Activated CD8-positive, alpha-beta memory T cell treated with anti-CD3 and anti-CD28 coated beads for 48 hours (primary cell): ENCODE measurements at regions not wholly inside any gene's neighbourhood (a gene's known extent, or its start where the extent isn't known, plus 50 kb on each side); places are given as distances from the start of the nearest gene placed in this dataset.

Experiments
- DNase-seq, 3 experiments: peaks; one replicate each; pipeline ENCODE4 v3.0.0-alpha.2; 2020; ENCODE audit warnings: low read depth in 2 of 3, low spot score in 2 of 3

DNA sequence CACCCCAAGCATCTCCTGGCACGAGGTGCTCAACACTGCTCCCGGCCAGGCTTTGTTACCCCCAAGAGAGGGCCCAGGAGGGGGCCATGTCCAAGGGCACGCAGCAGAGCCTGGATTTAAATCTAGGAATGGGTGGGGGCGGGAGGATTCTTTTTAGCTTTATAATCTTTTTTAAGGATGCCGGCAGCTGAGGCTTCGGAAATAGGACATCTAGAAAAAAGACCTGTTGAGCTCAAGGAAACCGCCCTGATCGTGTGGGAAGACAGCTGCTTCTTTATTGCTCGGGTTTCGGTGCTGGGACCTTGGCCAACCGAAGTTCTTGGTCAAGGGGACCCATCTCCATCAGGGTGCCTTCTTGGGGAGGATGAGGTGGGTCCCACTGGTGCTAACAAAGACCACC, 317.9 kb downstream of the CTTN start:
- DNase-seq = no peak

DNA sequence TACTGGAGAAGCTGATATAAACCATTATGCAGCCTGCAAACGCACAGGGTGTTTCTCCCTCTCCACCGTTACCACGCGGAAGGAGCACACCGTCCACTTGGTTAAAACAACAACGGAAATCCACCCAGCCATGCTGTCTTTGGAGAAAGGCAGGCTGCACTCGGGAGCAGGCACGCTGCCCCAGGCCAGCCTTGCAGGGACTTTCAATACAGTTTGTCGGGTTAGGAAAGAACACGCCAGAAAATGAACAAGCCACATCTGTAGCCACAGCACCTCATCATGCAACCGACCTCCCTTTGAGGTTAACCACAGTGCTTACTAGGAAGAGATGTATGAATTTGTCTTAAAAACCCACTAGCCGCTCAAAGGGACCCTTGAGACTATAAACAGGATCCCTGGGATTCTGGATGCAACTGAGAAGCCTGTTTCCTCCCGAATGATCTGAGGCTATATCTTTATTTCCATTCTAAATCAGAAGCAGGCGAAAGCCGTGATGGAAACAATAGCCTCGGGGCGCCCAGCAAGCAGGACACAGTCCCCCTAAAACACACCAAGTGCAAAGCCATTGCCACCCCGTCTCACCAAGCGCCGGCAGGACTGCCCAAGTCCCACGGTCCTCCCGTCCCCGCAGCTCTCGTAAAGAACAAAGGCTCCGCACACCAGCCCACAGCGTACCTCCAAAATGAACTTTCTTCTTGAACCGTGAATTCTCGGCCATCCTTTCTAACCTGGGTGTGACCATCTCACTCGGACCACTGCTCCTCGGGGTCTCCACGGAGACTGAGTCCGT, 318.9 kb downstream of the CTTN start:
- no peak for DNase-seq

DNA sequence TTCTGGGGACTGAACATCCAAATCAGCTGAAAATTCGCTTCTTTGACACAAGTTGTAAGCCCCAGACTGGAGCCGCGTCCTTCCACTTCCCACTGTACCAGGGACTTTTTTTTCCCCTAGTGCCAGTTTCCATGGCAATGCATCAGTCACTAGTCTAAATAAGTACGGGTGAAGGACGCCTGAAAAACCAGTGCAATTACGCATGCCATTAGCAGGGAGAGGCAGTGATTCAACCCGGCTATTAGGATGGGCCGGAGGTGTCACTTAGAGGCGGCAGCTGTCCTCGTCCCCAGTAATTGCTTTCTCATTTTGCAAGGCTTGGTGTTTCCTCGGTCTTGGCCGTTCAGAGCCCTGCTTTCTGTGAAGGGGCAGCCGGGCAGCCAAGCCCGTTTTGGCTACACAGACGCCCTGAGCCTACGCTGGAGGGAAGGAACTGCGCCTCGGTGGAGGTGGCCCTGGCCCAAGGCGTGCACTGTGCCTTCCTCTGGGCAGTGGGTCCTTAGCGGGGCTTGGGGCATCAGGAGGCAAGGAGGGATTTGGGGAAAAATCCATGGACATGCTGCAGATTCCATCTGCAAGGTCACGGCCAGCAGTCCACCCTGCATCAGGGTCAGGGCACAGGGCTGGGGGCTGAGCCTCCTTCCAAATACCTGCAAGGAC, 319.7 kb downstream of the CTTN start:
- DNase-seq = no peak

DNA sequence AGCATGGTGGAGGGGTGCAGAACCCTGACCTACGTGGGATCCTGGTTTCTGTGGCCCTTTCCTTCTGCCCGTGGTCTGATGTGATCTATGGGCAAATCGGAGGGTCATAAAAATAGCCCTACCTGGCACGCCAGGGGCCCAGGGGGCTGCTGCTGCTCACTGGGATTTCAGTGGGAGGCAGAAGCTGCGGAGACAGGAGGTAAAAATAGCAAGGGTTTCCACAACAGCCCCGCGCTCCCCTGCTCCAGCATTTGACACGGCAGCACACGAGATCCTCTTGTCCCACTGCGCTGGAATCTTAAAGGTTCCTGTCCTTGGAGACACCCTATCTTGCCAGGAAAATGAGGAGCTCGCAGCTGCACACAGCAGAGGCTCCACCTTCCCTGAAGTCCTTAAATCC, 321.2 kb downstream of the CTTN start:
- DNase-seq = no peak

DNA sequence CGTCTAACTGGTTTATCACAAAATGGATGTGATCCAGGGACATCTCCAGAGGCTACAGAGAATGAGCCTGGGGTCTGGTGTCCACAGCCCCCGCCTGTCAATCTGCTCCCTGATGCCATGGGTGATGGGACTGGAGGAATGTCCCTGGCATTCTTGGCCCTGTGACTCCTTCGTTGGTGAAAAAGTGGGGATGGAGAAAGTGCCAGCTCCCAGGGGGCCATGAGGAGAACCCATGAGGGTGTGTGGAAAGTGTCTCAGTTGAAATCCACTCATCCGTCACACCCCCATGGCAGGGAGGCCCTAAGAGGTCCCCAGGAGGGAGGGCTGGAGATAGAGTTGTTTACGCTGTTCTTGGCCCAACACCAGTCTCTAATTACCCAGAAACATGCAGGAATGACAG, 322.0 kb downstream of the CTTN start:
- no peak for DNase-seq

DNA sequence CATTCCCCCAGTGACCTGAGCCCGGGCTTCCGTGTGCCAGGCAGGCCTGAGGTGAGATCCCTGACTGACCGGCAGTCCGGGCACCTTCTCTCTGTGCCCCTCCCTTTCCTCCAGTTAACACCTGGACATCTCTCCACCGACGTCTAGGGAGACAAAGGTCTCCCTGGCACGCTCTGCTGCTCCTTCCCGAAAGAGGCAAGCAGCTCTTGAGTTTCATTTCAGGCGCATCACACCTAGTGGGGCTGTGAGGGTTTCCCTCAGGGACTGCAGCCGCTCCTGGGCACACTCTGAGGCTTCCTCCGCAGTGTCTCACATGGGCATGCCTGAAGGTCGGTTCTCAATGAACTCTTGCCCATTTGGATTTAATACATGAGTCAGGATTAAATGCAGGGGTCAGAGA, 322.7 kb downstream of the CTTN start:
- no peak for DNase-seq

DNA sequence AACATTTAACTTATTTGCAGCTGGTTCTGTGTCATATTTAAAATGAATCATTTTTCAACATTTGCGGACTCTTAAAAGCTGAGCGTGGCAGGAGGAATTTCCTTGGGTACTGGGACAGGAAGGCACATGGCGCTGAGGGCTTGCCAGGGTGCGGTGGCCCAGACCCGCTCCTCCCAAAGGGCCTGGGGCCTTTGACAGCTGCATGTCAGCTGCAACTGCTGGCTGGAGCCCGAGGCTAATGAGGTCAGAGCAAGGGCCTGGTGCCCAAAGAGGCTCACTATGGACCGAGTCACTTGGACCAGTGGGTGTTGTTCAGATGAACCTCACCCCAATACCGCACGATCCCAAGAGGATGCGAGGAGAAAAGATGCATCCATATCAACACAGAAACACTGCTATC, 326.9 kb downstream of the CTTN start:
- DNase-seq = no peak

DNA sequence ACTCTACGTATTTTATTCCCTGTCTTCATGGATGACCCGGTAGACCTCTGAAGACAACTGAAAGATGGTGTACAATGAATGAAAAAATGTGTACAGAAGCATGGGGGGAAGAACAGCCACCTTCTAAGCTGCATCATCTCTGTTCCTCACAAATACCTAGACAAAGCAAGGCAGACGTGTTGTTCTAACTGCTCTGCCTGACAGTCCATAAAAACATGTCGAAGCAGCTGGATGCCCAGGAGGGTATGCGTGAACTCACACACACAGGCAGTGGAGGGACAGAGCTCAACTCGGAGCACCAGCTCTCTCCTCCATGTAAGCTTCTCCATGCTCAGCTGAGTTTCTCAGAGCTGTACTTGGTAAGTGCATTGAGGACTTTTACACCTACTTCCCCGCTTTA, 327.4 kb downstream of the CTTN start:
- no peak for DNase-seq

DNA sequence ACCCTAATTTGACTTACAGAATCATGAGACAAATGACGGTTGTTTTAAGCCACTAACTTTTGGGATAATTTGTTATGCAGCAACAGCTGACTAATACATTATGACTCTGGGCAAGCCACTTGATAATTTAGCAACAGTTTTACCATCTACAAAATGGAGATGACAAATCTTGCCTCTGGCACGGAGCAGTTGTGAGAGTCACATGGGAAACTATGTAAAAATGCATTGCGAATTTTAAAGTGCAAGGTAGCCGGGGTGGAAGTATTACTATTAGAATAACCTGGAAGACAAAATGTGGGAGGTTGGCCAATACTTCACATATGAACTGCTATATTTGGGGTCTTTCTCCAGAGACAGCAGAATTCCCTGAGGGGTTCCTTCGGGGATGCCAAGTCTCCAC, 328.7 kb downstream of the CTTN start:
- DNase-seq = no peak

DNA sequence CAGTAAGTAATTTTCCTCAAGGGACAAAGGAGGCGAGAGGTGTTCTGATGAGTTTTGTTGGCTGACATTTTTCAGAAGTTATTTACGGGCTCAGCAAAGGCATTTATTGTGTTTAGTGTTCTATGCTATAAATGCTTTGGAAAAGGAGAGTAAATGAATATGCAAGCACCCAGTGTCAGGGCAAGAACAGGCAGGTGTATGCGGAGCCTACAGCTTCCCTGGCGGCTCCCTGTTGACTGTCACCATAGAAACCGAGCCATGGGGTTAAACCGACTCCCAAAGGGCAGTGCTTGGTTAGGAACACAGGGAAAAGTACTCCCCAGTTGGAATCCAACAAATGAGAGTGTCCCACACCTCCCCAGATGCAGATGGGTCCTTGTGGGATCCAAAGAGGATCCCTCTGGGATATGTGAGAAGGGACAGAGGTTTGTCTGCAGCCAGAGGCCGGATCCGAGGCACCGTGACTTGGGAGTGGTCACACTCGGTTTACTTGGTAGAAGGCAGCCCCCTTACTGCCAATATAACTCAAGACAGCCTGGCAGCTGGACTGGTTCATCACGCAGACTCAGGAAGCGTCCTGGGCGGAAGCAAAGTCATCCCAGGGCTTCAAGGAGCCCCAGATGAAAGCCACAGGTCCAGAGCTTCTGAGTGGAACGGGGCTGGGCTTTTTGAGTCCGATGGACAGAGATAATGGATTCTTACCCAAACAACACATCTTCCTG, 329.7 kb downstream of the CTTN start:
- DNase-seq = no peak

DNA sequence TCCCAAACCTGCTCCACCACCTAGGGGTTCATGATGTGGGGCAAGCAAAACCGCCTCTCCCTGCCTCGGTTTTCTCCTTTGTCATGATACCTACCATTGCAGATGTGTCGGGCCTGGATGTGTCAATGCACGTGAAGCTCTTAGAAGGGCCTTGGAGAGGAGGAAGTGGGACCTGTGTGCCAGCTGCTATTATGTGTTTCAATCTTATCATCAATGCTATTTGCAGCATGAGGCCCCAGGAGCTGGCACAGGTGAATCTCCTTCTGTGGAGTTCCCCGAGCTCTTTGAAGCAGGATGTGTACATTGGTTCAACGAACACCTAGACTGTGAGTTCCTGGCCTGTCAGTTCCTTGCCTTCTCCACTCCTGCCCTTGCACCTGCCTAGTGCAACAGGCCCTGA, 331.6 kb downstream of the CTTN start:
- no peak for DNase-seq

DNA sequence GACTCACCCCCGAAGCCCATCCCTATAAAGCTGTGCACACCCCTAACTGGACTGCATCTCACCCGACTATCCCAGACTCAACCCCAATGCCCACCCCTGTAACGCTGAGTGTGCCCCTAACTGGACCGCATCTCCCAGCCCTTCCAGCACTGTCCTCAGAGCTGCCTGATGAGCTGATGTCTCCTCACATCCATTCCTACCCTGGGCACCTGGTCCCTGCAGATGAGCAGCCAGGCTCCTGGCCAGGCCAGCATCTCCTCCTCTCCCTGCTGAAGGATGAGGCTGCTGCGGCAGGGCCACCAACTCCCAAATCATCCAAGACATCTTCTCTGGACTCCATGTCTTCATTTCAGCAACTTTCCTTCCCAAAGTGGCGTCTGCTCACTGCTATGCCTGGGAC, 332.1 kb downstream of the CTTN start:
- no peak for DNase-seq

DNA sequence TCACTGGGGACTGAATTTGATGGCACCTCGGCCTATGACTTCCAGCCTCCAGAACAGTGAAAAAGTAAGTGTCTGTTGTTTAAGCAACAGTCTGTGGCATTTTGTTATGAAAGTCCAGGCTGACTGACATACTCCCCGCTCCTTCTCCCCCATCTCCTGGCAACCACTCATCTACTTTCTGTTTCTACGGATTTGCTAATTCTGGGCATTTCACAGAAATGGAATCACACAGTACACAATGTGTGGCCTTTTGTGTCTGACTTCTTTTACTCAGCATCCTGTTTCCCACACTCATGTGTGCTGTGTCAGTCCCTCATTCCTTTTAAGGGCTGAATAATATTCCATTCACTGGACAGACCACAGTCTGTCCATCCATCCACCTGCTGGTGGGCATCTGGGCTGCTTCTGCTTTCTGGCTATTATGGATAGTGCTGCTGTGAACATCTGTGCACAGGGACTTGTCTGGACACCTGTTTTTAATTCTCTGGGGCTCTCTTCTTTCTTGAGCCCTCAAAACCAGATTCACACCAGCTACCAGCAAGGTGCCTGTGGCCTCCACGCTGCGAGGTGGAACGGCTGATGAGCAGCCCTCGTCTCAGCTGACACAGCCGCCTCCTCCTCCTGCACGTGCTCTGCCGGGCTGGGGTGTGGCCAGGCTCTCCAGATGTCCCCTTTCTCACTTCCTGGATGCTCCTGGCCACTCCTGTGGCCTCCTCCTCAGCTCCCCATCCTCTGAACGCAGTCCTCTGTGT, 333.1 kb downstream of the CTTN start:
- DNase-seq = no peak

DNA sequence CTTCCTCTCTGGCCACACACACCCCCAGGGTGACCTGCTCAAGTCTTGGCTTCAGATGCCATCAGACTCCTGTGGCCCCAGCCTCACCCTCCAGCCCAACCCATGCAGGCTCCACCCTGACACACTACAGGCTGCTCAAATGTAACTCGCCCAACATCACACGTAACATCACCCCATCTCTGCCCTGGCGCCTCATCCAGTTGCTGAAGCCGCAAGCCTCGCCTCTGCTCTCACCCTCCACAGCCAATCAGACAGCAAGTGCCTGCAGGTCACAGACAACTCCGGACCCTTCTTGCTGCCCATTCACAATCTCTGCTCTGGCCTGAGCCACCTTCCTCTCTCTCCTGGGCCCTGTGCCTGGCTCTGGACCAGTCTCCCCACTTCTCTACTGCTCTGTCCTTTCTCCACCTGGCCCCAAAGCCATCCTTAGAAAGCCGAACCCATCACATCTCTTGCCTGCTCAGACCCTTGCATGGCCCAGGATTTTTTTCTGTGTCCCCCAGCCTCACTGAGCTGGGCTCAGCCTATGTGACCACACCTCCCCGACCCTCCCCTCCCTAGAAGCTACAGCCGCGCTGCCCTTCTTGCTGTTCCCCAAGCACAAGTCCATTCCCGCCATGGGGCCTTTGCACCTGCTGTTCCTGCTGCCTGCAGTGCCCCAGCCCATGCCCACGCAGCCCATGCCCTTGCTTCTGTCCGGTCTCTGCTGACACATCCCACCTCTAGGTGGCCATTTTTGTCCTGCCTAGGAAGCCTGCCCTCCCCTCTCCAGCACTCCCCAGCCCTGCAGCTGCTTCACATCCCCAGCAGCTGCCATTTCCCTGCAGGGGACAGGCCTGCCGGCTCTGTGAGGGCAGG, 333.9 kb downstream of the CTTN start:
- no peak for DNase-seq

DNA sequence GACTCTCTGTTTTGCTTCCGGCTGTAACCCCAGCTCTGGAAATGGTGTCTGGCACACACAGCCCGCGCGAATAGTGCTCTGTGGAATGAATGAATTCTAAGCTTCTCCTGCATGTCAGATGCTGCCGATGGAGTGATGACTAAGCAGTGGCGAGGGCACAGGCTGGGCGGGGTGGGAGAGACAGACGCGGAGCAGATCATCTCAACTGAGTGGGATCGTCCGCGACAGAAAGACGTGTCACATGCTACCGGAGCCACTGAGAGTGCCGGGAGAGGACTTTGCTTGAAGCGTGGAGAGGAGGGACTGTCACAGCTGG, 334.5 kb downstream of the CTTN start:
- no peak for DNase-seq

DNA sequence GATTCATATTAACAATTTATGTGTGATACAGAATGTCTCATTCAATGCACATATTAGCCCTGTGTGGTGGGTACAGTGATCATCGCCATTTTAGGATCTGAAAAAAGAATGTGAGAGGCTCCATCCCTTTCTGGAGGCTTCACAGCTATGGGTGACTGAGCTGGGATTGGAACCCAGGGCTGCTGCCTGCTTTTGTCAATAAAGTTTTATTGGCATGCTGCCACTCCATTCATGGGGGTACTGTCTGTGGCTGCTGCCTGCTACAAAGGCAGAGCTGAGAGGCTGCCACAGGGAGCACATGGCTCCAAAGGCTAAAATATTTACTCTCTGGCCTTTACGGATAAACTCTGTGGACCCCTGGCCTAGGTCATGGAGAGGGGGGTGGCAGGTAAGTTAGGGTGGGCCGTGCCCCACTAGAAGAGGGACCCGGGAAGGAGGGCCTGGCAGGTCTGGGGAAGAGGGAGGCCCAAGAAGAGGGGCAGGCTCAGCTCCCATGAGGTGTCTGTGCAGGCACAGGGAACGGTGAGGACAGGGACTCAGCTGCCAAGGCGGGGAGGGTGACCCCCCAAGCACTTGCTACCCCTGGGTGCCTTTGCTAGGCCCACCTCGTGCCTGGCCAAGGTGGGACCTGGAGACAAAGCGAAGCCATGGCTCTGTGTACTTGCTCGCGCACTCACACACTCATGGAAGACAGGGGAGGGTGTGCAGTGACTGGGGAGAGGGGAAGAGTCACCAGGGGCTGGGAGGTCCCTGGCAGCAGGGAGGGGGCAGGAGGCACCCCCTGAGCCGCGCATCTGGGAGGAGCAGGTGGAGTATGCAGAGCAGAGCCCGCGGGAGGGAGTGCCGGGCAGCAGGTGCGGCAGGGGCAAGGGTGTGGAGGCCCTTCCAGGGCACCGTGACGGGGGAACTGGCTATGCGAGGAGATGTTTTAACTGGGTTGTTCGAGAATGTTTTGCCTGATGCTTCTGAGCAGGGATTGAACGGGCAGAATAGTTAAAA, 335.3 kb downstream of the CTTN start:
- DNase-seq = no peak

DNA sequence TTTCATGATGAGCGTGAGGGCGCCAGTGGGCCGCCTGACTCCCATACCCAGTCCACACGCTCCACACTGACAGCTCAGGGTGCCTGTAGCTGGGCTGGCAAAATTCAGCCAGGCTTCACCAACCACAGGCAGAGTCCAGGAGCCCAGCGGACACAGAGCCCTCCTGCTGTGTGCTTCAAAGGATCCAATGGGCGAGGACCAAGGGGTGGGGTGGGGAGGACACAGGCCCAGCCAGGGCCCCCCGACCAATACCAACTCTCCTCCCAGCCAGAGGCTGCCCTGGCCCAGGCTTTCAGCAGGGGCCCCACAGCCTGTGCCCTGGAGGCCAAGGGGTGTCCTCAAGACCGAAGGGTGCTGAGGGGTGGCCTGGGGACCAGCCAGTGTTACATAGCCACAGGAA, 336.1 kb downstream of the CTTN start:
- no peak for DNase-seq

DNA sequence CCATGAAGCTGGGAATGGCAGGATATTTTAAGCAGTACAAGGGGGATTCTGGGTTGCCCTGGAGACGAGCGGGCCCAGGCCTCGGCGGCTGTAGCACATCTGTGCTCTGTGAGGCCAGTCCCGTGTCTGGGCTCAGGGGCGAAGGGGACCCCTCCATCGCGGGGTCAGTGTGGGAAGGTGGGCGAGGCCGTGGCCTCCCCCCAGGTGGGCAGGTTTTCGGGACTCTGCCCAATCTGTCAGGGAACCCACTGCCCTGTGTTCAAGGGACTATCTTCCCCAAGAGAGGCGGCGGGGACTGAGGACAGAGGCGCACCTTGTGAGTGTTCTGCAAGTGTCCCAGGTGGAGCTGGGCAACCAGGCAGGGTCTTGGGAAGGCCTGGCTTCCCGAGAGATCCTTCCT, 336.6 kb downstream of the CTTN start:
- DNase-seq = no peak

DNA sequence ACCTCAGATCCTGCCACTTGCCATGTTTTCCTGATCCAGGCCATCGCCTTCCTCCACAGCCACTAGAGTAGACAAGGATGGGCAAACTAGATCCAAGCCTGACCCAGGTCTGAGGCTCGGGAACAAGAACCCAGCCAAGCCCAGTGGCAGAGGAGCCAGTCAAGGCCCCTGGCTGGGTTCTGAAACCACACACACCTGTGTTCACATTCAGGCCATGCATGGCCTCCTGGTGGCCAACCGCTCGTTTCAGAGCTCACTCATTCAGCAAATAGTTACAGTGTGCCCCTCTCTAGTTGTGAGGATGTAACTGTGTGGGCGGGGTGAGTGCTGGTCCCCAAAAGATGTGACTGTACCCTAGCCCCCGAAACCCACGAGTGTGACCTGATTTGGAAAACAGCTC, 337.6 kb downstream of the CTTN start:
- no peak for DNase-seq

DNA sequence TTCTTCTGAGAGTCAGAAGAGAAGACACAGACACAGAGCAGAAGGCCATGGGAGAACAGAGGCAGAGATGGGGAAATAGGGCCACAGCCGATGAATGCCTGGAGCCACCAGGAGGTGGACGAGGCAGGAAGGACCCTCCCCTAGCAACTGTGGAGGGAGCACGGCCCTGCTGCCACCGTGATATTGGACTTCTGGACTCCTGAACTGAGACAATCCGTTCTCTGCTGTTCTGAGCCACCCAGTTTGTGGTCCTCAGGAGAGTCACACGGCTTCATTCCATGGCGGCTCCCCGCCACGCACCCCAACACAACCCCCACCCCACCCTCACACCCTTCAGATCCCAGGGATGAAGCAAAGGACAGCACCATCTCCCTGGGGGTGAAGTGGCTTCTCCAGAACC, 338.1 kb downstream of the CTTN start:
- DNase-seq = no peak
